PC-9 (cell line): ENCODE measurements at regions not wholly inside any gene's neighbourhood (a gene's known extent, or its start where the extent isn't known, plus 50 kb on each side); places are given as distances from the start of the nearest gene placed in this dataset.

ENCODE experiments used
- CTCF ChIP-seq: fragments of 200-600 bp; sonication (generic); conservative IDR thresholded peaks from 2 replicates; pipeline ENCODE4 v1.6.1; 2017; ENCODE audit warnings: mixed run types, antibody characterized with exemption, mild to moderate bottlenecking, moderate library complexity
- EZH2 ChIP-seq: fragments of 200-600 bp; sonication (generic); IDR thresholded peaks from 2 replicates; pipeline ENCODE4 v1.8.0; 2017; ENCODE audit warnings: antibody characterized with exemption, low read depth

- TF ChIP-seq CTCF (no peak), EZH2 (no peak)
Measured at GRCh38 chr13:46489586-46490023, 63.4 kb upstream of the LRCH1 start.
